HG03064 (cell line): ENCODE measurements at regions not wholly inside any gene's neighbourhood (a gene's known extent, or its start where the extent isn't known, plus 50 kb on each side); places are given as distances from the start of the nearest gene placed in this dataset.

ENCODE experiments used
- ATAC-seq: cut with Tn5 transposase; IDR thresholded peaks from one replicate; pipeline ENCODE4 v1.9.1; 2021; ENCODE audit warnings: low read depth; ENCODE audit not compliant: unreplicated experiment

- ATAC-seq = no peak
Measured at GRCh38 chr7:112889268-112889667, 99.1 kb upstream of the TMEM168 start.

- no peak for ATAC-seq
Measured at GRCh38 chr7:112888781-112889180, 98.6 kb upstream of the TMEM168 start.

- no peak for ATAC-seq
Measured at GRCh38 chr7:112887976-112888375, 97.8 kb upstream of the TMEM168 start.

- no peak for ATAC-seq
Measured at GRCh38 chr7:112887337-112887736, 97.1 kb upstream of the TMEM168 start.

- no peak for ATAC-seq
Measured at GRCh38 chr7:112886208-112886607, 96.0 kb upstream of the TMEM168 start.

- ATAC-seq = no peak
Measured at GRCh38 chr7:112882991-112883390, 92.8 kb upstream of the TMEM168 start.

- ATAC-seq = no peak
Measured at GRCh38 chr7:112882511-112882910, 92.3 kb upstream of the TMEM168 start.

- no peak for ATAC-seq
Measured at GRCh38 chr7:112882022-112882421, 91.8 kb upstream of the TMEM168 start.

GRCh38 chr7:112880818-112881418 is 90.7 kb upstream of the TMEM168 start:
- no peak for ATAC-seq

GRCh38 chr7:112877691-112878460 is 87.7 kb upstream of the TMEM168 start:
- ATAC-seq = no peak

- no peak for ATAC-seq
Measured at GRCh38 chr7:112876877-112877276, 86.7 kb upstream of the TMEM168 start.

GRCh38 chr7:112874909-112875308 is 84.7 kb upstream of the TMEM168 start:
- no peak for ATAC-seq

GRCh38 chr7:112873831-112874553 is 83.8 kb upstream of the TMEM168 start:
- ATAC-seq = no peak

- no peak for ATAC-seq
Measured at GRCh38 chr7:112869111-112869774, 79.0 kb upstream of the TMEM168 start.

- ATAC-seq = no peak
Measured at GRCh38 chr7:112868609-112869008, 78.4 kb upstream of the TMEM168 start.

- ATAC-seq = peak; percentile 99
Measured at GRCh38 chr7:112866424-112866823, 76.2 kb upstream of the TMEM168 start.

GRCh38 chr7:112864380-112864779 is 74.2 kb upstream of the TMEM168 start:
- no peak for ATAC-seq

GRCh38 chr7:112858838-112859237 is 68.6 kb upstream of the TMEM168 start:
- ATAC-seq = no peak

- no peak for ATAC-seq
Measured at GRCh38 chr7:112855227-112855626, 65.0 kb upstream of the TMEM168 start.

- ATAC-seq = no peak
Measured at GRCh38 chr7:112854169-112854568, 64.0 kb upstream of the TMEM168 start.

- no peak for ATAC-seq
Measured at GRCh38 chr7:112853422-112853821, 63.2 kb upstream of the TMEM168 start.
